T-helper 22 cell (primary cell): ENCODE measurements at regions not wholly inside any gene's neighbourhood (a gene's known extent, or its start where the extent isn't known, plus 50 kb on each side); places are given as distances from the start of the nearest gene placed in this dataset.
"Not testable (repeated sequence)": the region's sequence is repeated elsewhere in the genome, so short reads cannot be mapped to it uniquely, and the experiment has no call there.

Experiments used
- DNase-seq: peaks from one replicate; pipeline ENCODE4 v3.0.0-alpha.2; 2020; ENCODE audit warnings: low read depth

GRCh38 chr5:17690473-17690872 is 56.2 kb downstream of the TAF11L14 start:
- DNase-seq: no peak

- DNase-seq: no peak
These were observed 57.5 kb downstream of the TAF11L14 start for GRCh38 chr5:17691762-17692161.

DNA sequence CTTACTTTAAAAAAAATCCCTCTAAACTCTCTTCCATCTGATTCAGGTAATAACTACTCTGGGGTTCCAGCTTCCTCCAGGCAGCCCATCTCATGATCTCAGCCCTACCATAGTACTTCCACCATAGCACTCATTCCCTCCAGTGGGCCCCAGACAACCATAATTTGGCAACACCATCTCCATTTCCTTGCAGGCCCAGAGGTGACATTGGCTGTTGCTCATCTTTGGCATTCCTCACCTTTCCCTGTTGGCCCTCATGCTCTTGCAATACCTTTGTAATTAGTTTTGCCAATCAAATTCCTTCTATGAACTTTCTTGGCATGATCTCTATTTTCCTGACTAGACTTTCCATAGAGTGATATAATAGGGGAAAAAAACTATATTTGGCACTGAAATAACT is 60.1 kb downstream of the TAF11L14 start:
- DNase-seq: no peak

- no peak for DNase-seq
These were observed 60.7 kb downstream of the TAF11L14 start for GRCh38 chr5:17694914-17695313.

- DNase-seq: no peak
These were observed 62.4 kb downstream of the TAF11L14 start for GRCh38 chr5:17696627-17697026.

DNA sequence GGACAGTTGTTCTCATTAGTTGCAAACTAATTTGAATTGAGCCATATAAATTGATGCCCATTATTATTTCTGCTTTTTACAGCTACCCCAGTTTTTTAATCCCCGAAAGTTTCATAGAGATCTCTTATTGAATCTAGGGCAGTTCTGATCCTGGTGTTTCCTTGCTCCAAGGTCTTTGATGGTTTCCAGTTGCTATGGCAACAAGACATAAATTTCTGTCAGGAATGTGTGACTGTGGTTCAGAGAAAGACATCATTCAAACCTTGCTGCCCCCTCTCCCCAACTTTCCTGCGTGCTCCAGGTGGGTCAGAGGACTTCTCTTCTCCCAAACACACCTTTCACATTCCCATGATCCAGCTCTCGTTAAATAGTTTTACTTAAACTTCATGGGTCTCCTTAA is 63.4 kb downstream of the TAF11L14 start:
- DNase-seq: no peak

GRCh38 chr5:17709011-17709710 is 74.9 kb downstream of the TAF11L14 start:
- no peak for DNase-seq

GRCh38 chr5:17713301-17713700 is 79.0 kb downstream of the TAF11L14 start:
- DNase-seq: no peak

- no peak for DNase-seq
These were observed 79.9 kb downstream of the TAF11L14 start for GRCh38 chr5:17714186-17714585.

DNA sequence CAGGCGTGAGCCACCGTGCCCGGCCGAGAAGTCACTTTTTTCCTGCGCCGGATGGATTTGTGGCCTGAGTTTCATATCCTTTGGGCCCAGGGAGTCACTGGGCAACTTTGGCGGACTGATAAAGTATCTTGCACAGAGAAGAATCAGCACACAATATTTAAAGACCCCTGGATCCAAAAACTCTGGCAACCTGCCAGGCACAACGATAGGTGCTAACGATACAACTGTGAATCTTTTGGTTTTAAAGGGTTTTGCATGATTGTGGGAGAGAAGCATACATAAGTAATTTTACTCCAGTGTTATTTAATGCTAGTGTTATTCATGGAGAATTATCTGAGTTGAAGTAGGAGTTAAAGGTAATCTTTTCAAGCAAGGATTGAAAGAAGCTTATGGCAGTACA is 85.3 kb downstream of the TAF11L14 start:
- DNase-seq: no peak

GRCh38 chr5:17720071-17720470 is 85.8 kb downstream of the TAF11L14 start:
- DNase-seq: no peak

DNA sequence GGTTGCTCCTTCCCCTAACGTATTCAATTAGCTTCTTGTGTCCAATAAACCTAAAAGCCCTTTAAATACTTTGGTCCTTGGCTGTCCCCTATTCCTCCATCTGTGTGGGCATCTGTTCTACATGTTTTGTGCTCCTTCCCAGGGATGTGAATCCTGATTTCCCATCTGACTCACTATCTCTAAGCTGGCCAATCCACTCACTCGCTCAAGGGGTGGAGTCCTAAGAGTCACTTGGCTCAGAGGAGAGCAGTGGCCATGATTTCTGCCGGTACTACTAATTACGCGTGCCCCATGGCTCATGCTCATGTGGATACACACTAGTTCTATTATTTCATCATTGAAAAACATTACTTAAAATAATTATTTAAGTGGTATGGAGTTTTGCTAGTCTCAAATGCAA is 89.6 kb downstream of the TAF11L14 start:
- no peak for DNase-seq

- DNase-seq: no peak
These were observed 92.8 kb downstream of the TAF11L14 start for GRCh38 chr5:17727098-17727497.

- no peak for DNase-seq
These were observed 96.2 kb downstream of the TAF11L14 start for GRCh38 chr5:17730421-17730820.

GRCh38 chr5:17732351-17732923 is 98.2 kb downstream of the TAF11L14 start:
- no peak for DNase-seq

DNA sequence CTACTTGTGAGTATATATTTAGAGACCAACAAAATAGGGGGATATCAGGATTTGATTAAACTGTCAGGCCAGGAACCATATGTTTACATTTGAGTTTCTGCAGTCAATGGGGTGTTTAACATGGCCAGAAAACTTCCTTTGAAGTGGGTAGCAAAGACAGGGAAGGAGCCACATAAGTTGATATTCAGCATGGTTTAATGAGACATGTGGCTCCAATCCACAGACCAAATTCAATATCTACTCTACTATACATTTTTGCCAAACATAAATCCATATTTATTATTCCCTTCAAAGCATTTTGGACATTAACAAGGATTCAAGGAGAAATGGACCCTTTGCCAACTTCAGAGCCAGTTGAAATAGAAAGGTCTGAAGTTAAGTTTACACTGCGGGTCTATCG is 99.8 kb downstream of the TAF11L14 start:
- no peak for DNase-seq

GRCh38 chr5:17735761-17736160 is 101.5 kb downstream of the TAF11L14 start:
- DNase-seq: no peak

DNA sequence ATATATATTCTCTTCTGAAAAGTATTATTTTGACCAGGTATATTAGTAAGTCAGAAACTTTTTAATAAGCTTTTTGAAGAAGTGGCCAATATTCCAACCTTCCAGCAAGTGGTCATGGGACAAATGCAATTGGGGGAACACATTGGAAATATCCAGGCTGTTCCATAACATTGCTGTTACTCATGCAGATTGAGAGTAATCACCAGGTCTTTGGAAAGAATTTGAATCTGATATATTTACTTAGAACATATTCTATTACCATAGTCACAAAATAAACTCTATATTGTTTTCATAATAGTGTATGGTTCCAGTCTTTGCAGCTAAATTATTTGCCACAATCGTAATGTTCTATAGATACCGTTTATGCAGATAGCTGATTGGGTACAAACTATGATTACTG is 102.8 kb downstream of the TAF11L14 start:
- no peak for DNase-seq

- no peak for DNase-seq
These were observed 104.2 kb downstream of the TAF11L14 start for GRCh38 chr5:17738446-17738845.

DNA sequence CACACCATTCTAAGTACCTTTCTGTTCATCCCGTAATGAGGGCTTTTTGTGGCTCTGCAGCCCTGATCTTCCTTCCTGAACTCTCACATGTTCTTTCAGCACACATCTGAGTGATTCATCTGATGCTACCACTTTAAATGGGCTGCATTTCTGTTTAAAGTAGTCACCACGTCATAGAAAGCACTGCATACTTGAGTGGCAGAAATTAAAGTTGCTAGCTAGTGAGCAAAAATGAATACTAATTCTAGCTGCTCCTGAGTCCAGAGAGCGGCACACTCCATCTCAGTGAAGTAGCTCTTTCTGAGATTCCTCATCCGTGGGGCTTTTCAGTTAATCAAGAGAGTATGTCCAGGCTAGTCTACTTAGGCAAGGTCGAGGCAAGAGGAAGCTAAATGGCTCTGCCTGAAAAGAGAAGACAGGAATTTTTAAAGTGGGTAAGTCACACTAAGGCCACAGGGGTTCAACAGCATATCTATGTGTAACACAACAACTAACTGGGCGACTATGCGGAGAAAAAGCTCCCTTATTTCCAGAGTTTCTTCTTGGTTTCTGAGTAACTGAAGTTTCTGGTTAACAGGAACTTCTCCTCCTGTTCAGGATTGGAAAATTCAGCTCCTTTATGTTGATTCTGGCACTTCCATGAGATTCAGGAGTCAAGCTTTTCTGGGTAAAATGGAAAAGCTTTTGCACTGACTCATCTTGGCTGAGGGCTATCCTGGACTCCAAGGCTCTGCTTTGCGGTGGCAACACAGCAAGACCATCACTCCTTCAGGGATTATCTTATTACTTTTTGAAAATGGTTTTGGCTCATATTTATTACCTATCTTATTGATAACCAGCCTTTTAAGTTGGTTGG is 109.5 kb downstream of the TAF11L14 start:
- no peak for DNase-seq

DNA sequence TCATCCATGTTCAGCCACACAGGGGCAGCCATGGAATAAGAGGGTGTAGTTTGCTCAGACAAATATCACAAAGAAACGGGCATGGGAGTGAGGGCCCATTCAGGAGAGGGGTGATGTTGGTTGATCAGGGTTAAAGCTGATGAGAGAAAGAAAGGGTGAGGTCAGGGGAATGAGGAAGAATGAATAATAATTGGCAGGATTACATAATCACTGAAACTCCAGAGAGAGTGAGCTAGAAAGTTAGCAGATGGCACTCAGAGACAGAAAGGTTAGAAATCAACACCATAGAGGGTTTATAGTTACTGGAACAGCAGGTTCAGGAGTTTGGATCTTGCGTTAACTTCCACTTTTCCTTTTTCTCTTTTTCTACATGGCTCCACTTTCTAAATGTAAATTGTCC is 113.9 kb downstream of the TAF11L14 start:
- DNase-seq: no peak

GRCh38 chr5:17748941-17749340 is 114.7 kb downstream of the TAF11L14 start:
- no peak for DNase-seq

GRCh38 chr5:17755406-17755805 is 121.1 kb downstream of the TAF11L14 start:
- not testable (repeated sequence) for DNase-seq
